Esophagus squamous epithelium (tissue), 5 donors: ENCODE measurements at regions not wholly inside any gene's neighbourhood (a gene's known extent, or its start where the extent isn't known, plus 50 kb on each side); places are given as distances from the start of the nearest gene placed in this dataset.

Experiments used
- DNase-seq: peaks from one replicate; lab custom pipeline; 2025; lab: John Stamatoyannopoulos, UW
- H3K27ac ChIP-seq, 4 donors: fragments of 200-600 bp; sonication (generic); one replicate each; pipeline ENCODE4 v1.5.1; 2016 to 2019; ENCODE audit warnings: mild to moderate bottlenecking in 1 of 4
- H3K27me3 ChIP-seq, 4 donors: fragments of 200-600 bp; sonication (generic); 1 replicate in 3 of 4; 2 replicates in 1 of 4; pipeline versions ENCODE4 v1.5.1 to v1.6.0; 2017 to 2021; ENCODE audit warnings: antibody characterized with exemption in 1 of 4
- H3K36me3 ChIP-seq, 3 donors: fragments of 200-600 bp; sonication (generic); one replicate each; pipeline ENCODE4 v1.5.1; 2016 to 2019
- H3K4me1 ChIP-seq, 3 donors: fragments of 200-600 bp; sonication (generic); one replicate each; pipeline ENCODE4 v1.5.1; 2017 to 2019
- H3K4me3 ChIP-seq, 4 donors: fragments of 200-600 bp; sonication (generic); 1 replicate in 3 of 4; 2 replicates in 1 of 4; pipeline ENCODE4 v1.5.1; 2016 to 2019; ENCODE audit warnings: mild to moderate bottlenecking in 2 of 4, moderate library complexity in 1 of 4
- H3K9me3 ChIP-seq, 3 donors: fragments of 200-600 bp; sonication (generic); one replicate each; pipeline ENCODE4 v1.5.1; 2016 to 2019
- POLR2A ChIP-seq, 4 donors: fragments of 450-650 bp; IDR thresholded peaks; one replicate each; pipeline ENCODE4 v1.6.1; 2017; ENCODE audit warnings: antibody characterized with exemption in 4 of 4, mild to moderate bottlenecking in 4 of 4, moderate library complexity in 3 of 4
- WGBS, 2 donors: methylation state at CpG; one replicate each; pipeline ENCODE4 v1.1.5; 2018; 5-methylcytosine and 5-hydroxymethylcytosine counted together
- intact Hi-C: fragments of 100-400 bp; cut with DNase I; formaldehyde crosslinking; loops from one replicate; pipeline ENCODE4 v1.15.0; 2022
- TF ChIP-seq, protein P1 (sequence below), 6 experiments: fragments of 450-650 bp in 4 of 6; fragments of 200-600 bp in 2 of 6; sonication (generic) in 2 of 6; IDR thresholded peaks; one replicate each; pipeline ENCODE4 v1.5.1; 2016 to 2019; ENCODE audit warnings: antibody characterized with exemption in 6 of 6, mild to moderate bottlenecking in 4 of 6, moderate library complexity in 4 of 6
- donor health status: DM: yes; HTN: yes; CAD: no.

DNA sequence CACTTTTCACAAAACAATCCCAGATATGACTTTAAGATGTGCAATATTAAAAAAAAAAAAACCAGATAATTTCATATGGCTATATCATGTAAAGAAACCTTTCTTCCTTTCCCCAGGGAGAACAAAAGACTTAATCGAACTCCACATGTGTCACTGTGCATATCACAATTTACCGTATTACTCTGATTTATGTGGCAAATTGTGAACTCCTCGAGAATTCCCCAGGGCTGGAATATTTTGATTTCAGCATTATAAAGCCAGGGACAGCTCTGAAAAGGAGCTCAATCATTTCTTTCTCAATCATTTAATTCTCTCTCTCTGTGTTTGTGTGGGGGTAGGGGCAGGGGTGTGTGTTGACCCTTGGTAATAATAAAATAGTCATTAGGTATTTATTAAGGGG, 165.8 kb downstream of the TDRD15 start:
- intact Hi-C loops: no loop called here
- no peaks in the 10 kb centered on the region for H3K4me1 ChIP-seq
- H3K27ac ChIP-seq: no peak overlapping the region
- no peaks in the 10 kb centered on the region for H3K9me3 ChIP-seq
- no peaks in the 10 kb centered on the region for H3K27me3 ChIP-seq
- H3K36me3 ChIP-seq: no peaks in the 10 kb centered on the region
- no peak for DNase-seq
- H3K4me3 ChIP-seq: no peak overlapping the region
- TF ChIP-seq, protein P1, sequence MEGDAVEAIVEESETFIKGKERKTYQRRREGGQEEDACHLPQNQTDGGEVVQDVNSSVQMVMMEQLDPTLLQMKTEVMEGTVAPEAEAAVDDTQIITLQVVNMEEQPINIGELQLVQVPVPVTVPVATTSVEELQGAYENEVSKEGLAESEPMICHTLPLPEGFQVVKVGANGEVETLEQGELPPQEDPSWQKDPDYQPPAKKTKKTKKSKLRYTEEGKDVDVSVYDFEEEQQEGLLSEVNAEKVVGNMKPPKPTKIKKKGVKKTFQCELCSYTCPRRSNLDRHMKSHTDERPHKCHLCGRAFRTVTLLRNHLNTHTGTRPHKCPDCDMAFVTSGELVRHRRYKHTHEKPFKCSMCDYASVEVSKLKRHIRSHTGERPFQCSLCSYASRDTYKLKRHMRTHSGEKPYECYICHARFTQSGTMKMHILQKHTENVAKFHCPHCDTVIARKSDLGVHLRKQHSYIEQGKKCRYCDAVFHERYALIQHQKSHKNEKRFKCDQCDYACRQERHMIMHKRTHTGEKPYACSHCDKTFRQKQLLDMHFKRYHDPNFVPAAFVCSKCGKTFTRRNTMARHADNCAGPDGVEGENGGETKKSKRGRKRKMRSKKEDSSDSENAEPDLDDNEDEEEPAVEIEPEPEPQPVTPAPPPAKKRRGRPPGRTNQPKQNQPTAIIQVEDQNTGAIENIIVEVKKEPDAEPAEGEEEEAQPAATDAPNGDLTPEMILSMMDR (IDR thresholded peaks at IDR 0.05): no peak
- TF ChIP-seq POLR2A (IDR thresholded peaks at IDR 0.05): no peak
- WGBS, 2 donors: 34 to 37% methylated on average over 3 of the region's 3 CpGs

DNA sequence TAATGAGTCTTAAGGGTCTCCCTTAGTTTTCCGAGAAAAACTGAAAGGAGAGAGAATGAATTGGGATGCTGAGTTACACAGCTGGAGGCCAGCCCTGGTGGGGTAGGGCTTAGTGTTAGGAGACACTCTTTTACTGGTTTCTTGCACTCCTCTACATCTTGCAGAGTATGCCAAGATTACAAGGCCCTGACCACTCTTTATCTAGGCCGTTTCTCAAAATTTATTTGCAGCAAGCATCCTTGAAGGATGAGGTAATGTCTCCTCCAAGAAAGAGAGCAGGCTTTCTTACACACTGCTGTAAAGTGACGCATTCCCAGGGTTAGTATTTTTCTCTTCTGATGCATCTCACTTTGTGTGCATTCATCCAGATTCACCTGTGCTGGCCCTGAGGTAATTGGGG, 166.2 kb downstream of the TDRD15 start:
- no peaks in the 10 kb centered on the region for H3K36me3 ChIP-seq
- TF ChIP-seq POLR2A (IDR thresholded peaks at IDR 0.05): no peak
- TF ChIP-seq, protein P1 (IDR thresholded peaks at IDR 0.05): no peak
- no peaks in the 10 kb centered on the region for H3K4me1 ChIP-seq
- DNase-seq: no peak
- intact Hi-C loops: no loop called here
- no peak overlapping the region for H3K27ac ChIP-seq
- 25 to 49% methylated on average over 2 to 3 of the region's 3 CpGs for WGBS, 2 donors
- H3K9me3 ChIP-seq: no peaks in the 10 kb centered on the region
- H3K27me3 ChIP-seq: no peaks in the 10 kb centered on the region
- no peak overlapping the region for H3K4me3 ChIP-seq

DNA sequence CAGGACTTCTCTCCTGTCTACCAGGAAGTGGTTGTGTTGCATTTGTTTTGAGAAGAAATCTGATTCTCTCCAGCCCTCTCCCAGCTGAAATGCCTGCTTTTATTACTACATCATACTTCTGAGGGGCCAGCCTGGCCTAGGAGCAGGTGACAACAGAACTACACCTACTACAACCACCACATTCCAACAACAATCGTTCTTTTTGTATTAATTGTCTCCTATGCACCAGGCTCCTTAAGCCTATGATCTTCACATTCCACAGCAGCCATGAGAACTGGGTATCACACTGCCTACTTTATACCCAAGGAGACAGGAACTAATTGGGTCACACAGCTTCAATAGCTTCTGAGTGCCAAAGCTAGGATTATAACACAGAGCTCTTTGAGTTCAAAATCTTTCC, 167.7 kb downstream of the TDRD15 start:
- H3K27ac ChIP-seq: no peak overlapping the region
- H3K36me3 ChIP-seq: no peaks in the 10 kb centered on the region
- H3K4me3 ChIP-seq: no peak overlapping the region
- TF ChIP-seq POLR2A (IDR thresholded peaks at IDR 0.05): no peak
- TF ChIP-seq, protein P1 (IDR thresholded peaks at IDR 0.05): no peak
- intact Hi-C loops: no loop called here
- no peaks in the 10 kb centered on the region for H3K4me1 ChIP-seq
- DNase-seq: no peak
- 79 to 93% methylated on average over 1 of the region's 1 CpG for WGBS, 2 donors
- H3K9me3 ChIP-seq: no peaks in the 10 kb centered on the region
- no peaks in the 10 kb centered on the region for H3K27me3 ChIP-seq

DNA sequence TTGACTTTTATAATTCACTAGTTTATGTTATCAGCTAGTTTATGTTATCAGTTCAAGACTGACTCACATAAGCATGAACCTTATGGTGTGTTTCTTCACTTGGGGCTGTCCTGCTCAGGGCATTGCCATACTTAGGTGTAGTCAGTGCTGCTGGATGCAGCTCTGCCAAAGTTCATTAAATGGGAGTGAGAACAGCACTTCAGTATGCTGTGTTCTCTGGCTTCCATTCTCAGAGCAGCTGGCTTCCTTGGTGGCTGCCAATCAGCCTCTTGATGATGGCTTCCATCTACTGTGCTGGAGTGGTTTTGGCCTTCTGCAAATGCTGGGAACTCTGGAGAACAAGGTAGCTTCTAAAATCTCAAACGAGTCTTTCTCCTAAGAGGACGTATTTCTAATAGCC, 170.7 kb downstream of the TDRD15 start:
- Histone ChIP-seq H3K4me3 (no peak overlapping the region), H3K9me3 (no peaks in the 10 kb centered on the region), H3K36me3 (no peaks in the 10 kb centered on the region), H3K27me3 (no peaks in the 10 kb centered on the region), H3K4me1 (no peaks in the 10 kb centered on the region), H3K27ac (no peak overlapping the region)
- TF ChIP-seq POLR2A (IDR thresholded peaks at IDR 0.05): no peak
- TF ChIP-seq, protein P1 (IDR thresholded peaks at IDR 0.05): no peak
- no peak for DNase-seq
- intact Hi-C loops: no loop called here
- WGBS, 2 donors: 69 to 71% methylated on average over 1 to 2 of the region's 2 CpGs

DNA sequence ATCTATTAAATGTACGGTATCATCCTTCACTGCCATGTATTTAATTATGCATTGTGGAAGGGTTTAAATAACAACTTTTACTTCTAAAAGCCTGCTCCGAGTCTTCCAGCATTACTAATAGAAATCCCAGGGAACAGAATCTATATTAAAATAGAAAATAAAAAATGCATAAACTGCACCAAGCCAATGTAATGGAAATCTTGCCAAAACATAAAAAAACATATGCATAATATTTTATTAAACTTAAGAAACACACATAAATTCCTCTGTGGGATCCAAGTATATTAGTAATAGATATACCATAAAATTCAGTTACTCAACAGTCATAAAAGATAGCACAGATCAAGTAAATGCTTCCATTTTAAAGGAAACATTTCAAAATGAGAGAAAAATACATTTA, 175.6 kb downstream of the TDRD15 start:
- H3K4me3 ChIP-seq: no peak overlapping the region
- H3K36me3 ChIP-seq: no peaks in the 10 kb centered on the region
- intact Hi-C loops: no loop called here
- no peak for TF ChIP-seq POLR2A (IDR thresholded peaks at IDR 0.05)
- TF ChIP-seq, protein P1 (IDR thresholded peaks at IDR 0.05): no peak
- H3K27ac ChIP-seq: no peak overlapping the region
- WGBS, 2 donors: 59 to 84% methylated on average over 2 of the region's 2 CpGs
- no peak for DNase-seq
- H3K4me1 ChIP-seq: no peaks in the 10 kb centered on the region
- no peaks in the 10 kb centered on the region for H3K27me3 ChIP-seq
- no peaks in the 10 kb centered on the region for H3K9me3 ChIP-seq
